Left kidney (tissue), 1 donor: ENCODE measurements at regions not wholly inside any gene's neighbourhood (a gene's known extent, or its start where the extent isn't known, plus 50 kb on each side); places are given as distances from the start of the nearest gene placed in this dataset.

ENCODE experiments used
- DNase-seq: peaks from one replicate; pipeline ENCODE4 v3.0.0-alpha.2; 2013

- DNase-seq = no peak
Observed at GRCh38 chr1:76764638-76765454, 102.4 kb upstream of the ST6GALNAC5 start.

- DNase-seq = no peak
Observed at GRCh38 chr1:76766381-76766780, 100.9 kb upstream of the ST6GALNAC5 start.

- peak; percentile 22 for DNase-seq
Observed at GRCh38 chr1:76769911-76770310, 97.4 kb upstream of the ST6GALNAC5 start.

- DNase-seq = no peak
Observed at GRCh38 chr1:76770979-76771378, 96.3 kb upstream of the ST6GALNAC5 start.

GRCh38 chr1:76781447-76781846 lies 85.8 kb upstream of the ST6GALNAC5 start:
- DNase-seq = no peak

GRCh38 chr1:76782809-76783208 lies 84.5 kb upstream of the ST6GALNAC5 start:
- DNase-seq = no peak

- no peak for DNase-seq
Observed at GRCh38 chr1:76784502-76784901, 82.8 kb upstream of the ST6GALNAC5 start.

GRCh38 chr1:76786222-76786621 lies 81.1 kb upstream of the ST6GALNAC5 start:
- DNase-seq = no peak

GRCh38 chr1:76793594-76793993 lies 73.7 kb upstream of the ST6GALNAC5 start:
- no peak for DNase-seq

- DNase-seq = no peak
Observed at GRCh38 chr1:76799700-76800099, 67.6 kb upstream of the ST6GALNAC5 start.

GRCh38 chr1:76802094-76802493 lies 65.2 kb upstream of the ST6GALNAC5 start:
- DNase-seq = no peak

GRCh38 chr1:76807543-76808260 lies 59.6 kb upstream of the ST6GALNAC5 start:
- no peak for DNase-seq
